Nephron progenitor cell (in vitro differentiated cells): ENCODE measurements at regions not wholly inside any gene's neighbourhood (a gene's known extent, or its start where the extent isn't known, plus 50 kb on each side); places are given as distances from the start of the nearest gene placed in this dataset.

Experiments used
- DNase-seq: peaks from one replicate; pipeline ENCODE4 v3.0.0; 2021
- H3K27ac Mint-ChIP-seq: 2 replicates; pipeline ENCODE4 v1.8.0; 2021; ENCODE audit warnings: mild to moderate bottlenecking, moderate library complexity, mixed read lengths
- H3K27me3 Mint-ChIP-seq: 2 replicates; pipeline ENCODE4 v1.8.0; 2021; ENCODE audit warnings: mild to moderate bottlenecking, low read depth, mixed read lengths; ENCODE audit not compliant: poor library complexity
- H3K36me3 Mint-ChIP-seq: 2 replicates; pipeline ENCODE4 v1.8.0; 2021; ENCODE audit warnings: low read depth, mixed read lengths
- H3K4me1 Mint-ChIP-seq: 2 replicates; pipeline ENCODE4 v1.8.0; 2021; ENCODE audit warnings: mixed read lengths
- H3K4me3 Mint-ChIP-seq: 2 replicates; pipeline ENCODE4 v1.8.0; 2021; ENCODE audit warnings: mild to moderate bottlenecking, moderate library complexity, mixed read lengths
- H3K9me3 Mint-ChIP-seq: 2 replicates; pipeline ENCODE4 v1.8.0; 2021; ENCODE audit warnings: mild to moderate bottlenecking, moderate library complexity, mixed read lengths
- TF ChIP-seq, protein P1 (sequence below): fragments of 200-600 bp; sonication (generic); IDR thresholded peaks from 2 replicates; pipeline ENCODE4 v1.5.0; 2021; ENCODE audit warnings: antibody characterized with exemption

DNA sequence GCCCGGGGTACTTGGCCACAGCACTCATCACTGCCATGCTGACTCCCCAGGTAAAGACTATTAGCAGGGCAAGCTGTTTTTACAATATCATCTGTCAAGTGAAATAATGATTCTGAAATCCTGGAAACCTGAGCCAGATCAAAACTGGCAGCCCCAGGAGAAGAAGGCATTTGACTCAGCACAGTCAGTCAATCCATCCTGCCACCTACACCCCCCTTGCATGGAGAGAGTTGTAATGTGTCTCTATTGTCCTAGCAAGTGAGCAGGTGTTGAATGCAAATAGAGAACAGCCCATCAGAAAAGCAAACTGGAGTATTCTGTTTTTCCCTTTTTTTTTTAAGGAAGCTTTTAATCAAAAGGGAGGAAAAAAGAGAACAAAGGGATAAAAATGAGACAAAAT lies 291.2 kb downstream of the BRINP1 start:
- H3K4me3 Mint-ChIP-seq = no peak overlapping the region
- peaks cover 11% of the 10 kb centered on the region for H3K27me3 Mint-ChIP-seq
- peaks cover 19% of the 10 kb centered on the region for H3K4me1 Mint-ChIP-seq
- no peak overlapping the region for H3K27ac Mint-ChIP-seq
- DNase-seq = no peak
- no peaks in the 10 kb centered on the region for H3K36me3 Mint-ChIP-seq
- TF ChIP-seq, protein P1, sequence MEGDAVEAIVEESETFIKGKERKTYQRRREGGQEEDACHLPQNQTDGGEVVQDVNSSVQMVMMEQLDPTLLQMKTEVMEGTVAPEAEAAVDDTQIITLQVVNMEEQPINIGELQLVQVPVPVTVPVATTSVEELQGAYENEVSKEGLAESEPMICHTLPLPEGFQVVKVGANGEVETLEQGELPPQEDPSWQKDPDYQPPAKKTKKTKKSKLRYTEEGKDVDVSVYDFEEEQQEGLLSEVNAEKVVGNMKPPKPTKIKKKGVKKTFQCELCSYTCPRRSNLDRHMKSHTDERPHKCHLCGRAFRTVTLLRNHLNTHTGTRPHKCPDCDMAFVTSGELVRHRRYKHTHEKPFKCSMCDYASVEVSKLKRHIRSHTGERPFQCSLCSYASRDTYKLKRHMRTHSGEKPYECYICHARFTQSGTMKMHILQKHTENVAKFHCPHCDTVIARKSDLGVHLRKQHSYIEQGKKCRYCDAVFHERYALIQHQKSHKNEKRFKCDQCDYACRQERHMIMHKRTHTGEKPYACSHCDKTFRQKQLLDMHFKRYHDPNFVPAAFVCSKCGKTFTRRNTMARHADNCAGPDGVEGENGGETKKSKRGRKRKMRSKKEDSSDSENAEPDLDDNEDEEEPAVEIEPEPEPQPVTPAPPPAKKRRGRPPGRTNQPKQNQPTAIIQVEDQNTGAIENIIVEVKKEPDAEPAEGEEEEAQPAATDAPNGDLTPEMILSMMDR = no peak
- H3K9me3 Mint-ChIP-seq = no peaks in the 10 kb centered on the region

DNA sequence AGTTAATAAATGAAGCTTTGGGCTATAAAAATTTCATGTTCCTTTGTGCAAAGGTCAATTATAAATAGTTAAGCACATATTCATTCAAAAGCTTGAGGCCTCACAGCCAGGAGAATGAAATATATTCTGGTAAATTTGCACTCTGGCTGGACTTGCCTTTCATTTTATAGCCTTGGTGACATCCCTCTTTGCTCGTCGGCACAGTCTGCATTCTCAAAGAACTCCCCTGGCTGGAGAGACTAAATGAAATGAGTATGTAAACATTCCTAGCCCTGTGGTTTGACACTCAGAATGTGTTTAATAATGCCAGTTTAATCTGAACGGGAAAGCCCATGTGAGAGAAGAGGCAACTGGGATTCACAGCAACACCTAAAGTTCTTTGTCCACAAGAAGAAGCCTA lies 285.6 kb downstream of the BRINP1 start:
- H3K4me3 Mint-ChIP-seq = no peak overlapping the region
- H3K27ac Mint-ChIP-seq = no peak overlapping the region
- TF ChIP-seq, protein P1 = no peak
- DNase-seq = no peak
- H3K4me1 Mint-ChIP-seq = peaks cover 9% of the 10 kb centered on the region
- no peaks in the 10 kb centered on the region for H3K9me3 Mint-ChIP-seq
- no peaks in the 10 kb centered on the region for H3K36me3 Mint-ChIP-seq
- H3K27me3 Mint-ChIP-seq = peaks cover 6% of the 10 kb centered on the region

DNA sequence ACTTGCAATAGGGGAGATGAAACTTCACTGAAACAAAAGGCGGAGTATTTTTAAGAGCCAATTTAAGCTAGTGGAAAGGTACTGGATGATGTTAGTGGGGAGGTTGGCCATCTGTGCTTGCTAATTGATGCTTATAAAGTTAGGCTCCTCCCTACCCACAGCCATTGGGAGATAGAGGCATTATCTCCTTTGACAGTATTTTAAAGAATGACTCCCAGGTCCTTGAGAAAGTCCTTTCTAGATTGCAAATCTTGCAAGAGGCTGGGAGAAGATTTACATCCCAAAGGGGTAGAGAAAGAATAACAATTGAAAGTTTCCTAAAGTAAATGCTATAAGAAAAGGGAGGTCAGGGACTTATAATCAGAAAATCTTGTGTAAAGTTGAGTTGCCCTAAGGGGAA lies 282.6 kb downstream of the BRINP1 start:
- no peaks in the 10 kb centered on the region for H3K36me3 Mint-ChIP-seq
- H3K4me1 Mint-ChIP-seq = peaks cover 9% of the 10 kb centered on the region
- no peak overlapping the region for H3K4me3 Mint-ChIP-seq
- TF ChIP-seq, protein P1 = no peak
- peaks cover 3% of the 10 kb centered on the region for H3K27me3 Mint-ChIP-seq
- no peaks in the 10 kb centered on the region for H3K9me3 Mint-ChIP-seq
- no peak for DNase-seq
- H3K27ac Mint-ChIP-seq = no peak overlapping the region

GRCh38 chr9:119088002-119088547 lies 281.2 kb downstream of the BRINP1 start:
- Mint-ChIP-seq H3K4me3 (no peak overlapping the region), H3K27me3 (no peaks in the 10 kb centered on the region), H3K4me1 (peaks cover 9% of the 10 kb centered on the region), H3K27ac (no peak overlapping the region), H3K9me3 (no peaks in the 10 kb centered on the region), H3K36me3 (no peaks in the 10 kb centered on the region)
- no peak for DNase-seq
- TF ChIP-seq, protein P1 = no peak

DNA sequence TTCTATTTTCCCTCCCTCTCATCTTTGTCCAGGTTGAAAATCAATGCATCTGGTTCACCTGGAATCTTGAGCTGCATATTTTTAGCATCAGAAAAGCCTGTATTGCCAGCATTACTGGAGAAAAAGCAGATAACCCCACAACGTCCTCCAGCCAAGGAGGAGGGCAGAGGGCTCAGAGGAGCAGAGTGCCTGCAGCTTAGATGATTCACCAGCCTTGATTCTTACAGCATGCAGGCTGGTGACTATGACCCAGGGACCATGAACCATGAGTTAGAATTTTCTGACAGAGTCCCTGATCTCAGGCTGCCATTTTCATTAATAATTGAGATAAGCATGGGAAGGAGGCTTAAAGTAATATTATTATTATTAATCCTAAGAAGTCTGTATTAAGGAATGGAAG lies 278.2 kb downstream of the BRINP1 start:
- no peaks in the 10 kb centered on the region for H3K36me3 Mint-ChIP-seq
- TF ChIP-seq, protein P1 = no peak
- DNase-seq = no peak

GRCh38 chr9:119092125-119092524 lies 277.1 kb downstream of the BRINP1 start:
- Mint-ChIP-seq H3K4me3 (no peak overlapping the region), H3K9me3 (no peaks in the 10 kb centered on the region), H3K27ac (no peak overlapping the region), H3K27me3 (no peaks in the 10 kb centered on the region), H3K4me1 (no peaks in the 10 kb centered on the region), H3K36me3 (no peaks in the 10 kb centered on the region)
- TF ChIP-seq, protein P1 = no peak
- DNase-seq = no peak

More for the DNA sequence above, 278.2 kb downstream of the BRINP1 start:
- H3K27me3 Mint-ChIP-seq = no peaks in the 10 kb centered on the region
- no peaks in the 10 kb centered on the region for H3K9me3 Mint-ChIP-seq
- H3K4me3 Mint-ChIP-seq = no peak overlapping the region
- peaks cover 9% of the 10 kb centered on the region for H3K4me1 Mint-ChIP-seq
- no peak overlapping the region for H3K27ac Mint-ChIP-seq
